ENCODE measurements at regions not wholly inside any gene's neighbourhood (a gene's known extent, or its start where the extent isn't known, plus 50 kb on each side); places are given as distances from the start of the nearest gene placed in this dataset.

GRCh38 chr4:147309434-147309833, 171.5 kb upstream of the EDNRA start:
- TF ChIP-seq, protein P1, sequence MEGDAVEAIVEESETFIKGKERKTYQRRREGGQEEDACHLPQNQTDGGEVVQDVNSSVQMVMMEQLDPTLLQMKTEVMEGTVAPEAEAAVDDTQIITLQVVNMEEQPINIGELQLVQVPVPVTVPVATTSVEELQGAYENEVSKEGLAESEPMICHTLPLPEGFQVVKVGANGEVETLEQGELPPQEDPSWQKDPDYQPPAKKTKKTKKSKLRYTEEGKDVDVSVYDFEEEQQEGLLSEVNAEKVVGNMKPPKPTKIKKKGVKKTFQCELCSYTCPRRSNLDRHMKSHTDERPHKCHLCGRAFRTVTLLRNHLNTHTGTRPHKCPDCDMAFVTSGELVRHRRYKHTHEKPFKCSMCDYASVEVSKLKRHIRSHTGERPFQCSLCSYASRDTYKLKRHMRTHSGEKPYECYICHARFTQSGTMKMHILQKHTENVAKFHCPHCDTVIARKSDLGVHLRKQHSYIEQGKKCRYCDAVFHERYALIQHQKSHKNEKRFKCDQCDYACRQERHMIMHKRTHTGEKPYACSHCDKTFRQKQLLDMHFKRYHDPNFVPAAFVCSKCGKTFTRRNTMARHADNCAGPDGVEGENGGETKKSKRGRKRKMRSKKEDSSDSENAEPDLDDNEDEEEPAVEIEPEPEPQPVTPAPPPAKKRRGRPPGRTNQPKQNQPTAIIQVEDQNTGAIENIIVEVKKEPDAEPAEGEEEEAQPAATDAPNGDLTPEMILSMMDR (IDR thresholded peaks at IDR 0.05; ENCODE audit: low read depth, low read length, poor library complexity, severe bottlenecking) = no peak
- TF ChIP-seq EZH2phosphoT487 (IDR thresholded peaks at IDR 0.05; ENCODE audit: borderline replicate concordance, low read length) = no peak

All from DOHH2 (cell line).